HTR-8/SVneo (cell line): ENCODE measurements at regions not wholly inside any gene's neighbourhood (a gene's known extent, or its start where the extent isn't known, plus 50 kb on each side); places are given as distances from the start of the nearest gene placed in this dataset.
"Not testable (repeated sequence)": the region's sequence is repeated elsewhere in the genome, so short reads cannot be mapped to it uniquely, and the experiment has no call there.

Source experiments
- DNase-seq: peaks from one replicate; pipeline ENCODE4 v3.0.0; 2011; ENCODE audit warnings: low spot score, mixed read lengths; ENCODE audit not compliant: insufficient read length
- FAIRE-seq: peaks from 2 replicates; lab custom pipeline; 2011; peaks lifted over from hg19 to GRCh38; lab: Jason Lieb, UNC

- FAIRE-seq, result no peak
- DNase-seq, result no peak
These were observed 222.4 kb downstream of the ANTXR2 start for GRCh38 chr4:79850626-79851025.

- DNase-seq (no peak), FAIRE-seq (no peak)
These were observed 224.7 kb downstream of the ANTXR2 start for GRCh38 chr4:79848329-79848728.

- no peak for DNase-seq
- FAIRE-seq, result no peak
These were observed 225.6 kb downstream of the ANTXR2 start for GRCh38 chr4:79847411-79847810.

DNA sequence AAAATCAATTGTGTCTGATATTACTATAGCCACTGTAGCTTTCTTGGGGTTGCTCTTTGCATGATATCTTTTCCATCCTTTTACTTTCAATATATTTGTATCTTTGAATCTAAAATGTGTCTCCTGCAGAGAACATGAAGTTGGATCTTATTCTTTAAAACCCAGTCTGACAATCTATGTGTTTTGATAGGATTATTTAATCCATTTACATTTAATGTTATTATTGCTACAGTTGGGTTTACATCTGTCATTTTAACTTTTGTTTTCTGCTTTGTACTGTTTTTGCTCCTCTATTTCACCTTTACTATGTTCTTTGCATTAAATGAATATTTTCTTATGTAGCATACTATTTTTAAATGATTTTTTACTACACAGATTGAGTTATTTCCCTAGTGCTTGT lies 230.9 kb downstream of the ANTXR2 start:
- no peak for FAIRE-seq

GRCh38 chr4:79833857-79834256 lies 239.2 kb downstream of the ANTXR2 start:
- FAIRE-seq, result no peak

More for the DNA sequence above, 230.9 kb downstream of the ANTXR2 start:
- DNase-seq, result no peak

DNA sequence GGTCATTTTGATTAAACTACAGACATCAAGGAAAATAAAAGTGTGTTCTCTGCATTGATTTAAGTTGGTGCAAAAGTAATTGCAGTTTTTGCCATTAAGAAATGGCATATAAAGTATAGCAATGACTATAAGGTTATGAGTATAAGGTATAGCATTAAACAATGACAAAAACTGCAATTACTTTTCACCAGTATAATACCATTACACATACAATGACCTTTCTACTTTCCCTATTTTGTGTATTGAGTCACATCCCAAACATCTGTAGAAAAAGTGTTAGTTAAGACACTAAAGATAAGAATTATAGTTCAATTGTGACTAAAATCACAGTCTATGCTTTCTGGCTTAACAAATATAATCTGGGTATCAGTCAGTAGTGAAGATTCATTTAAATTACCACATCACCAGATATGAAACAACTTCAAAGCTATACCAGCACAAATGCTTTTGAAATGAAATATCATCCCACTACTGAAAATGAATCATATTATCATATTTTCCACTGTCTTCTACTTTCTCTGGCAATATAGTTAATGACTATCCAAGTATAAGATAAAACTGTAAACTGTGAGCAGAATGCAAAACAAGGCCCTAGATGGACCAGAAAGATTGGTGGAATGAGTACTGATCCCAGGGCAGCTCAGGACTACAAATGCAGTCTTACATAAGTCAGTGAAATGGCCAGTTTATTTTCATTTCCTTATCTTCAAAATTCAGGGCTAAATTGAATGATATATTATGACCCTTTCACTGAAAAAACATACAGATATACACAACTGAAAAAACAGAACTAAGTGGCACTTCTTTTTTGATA lies 241.1 kb downstream of the ANTXR2 start:
- FAIRE-seq, result no peak
- DNase-seq, result no peak

More at GRCh38 chr4:79833857-79834256, 239.2 kb downstream of the ANTXR2 start:
- DNase-seq, result no peak

DNA sequence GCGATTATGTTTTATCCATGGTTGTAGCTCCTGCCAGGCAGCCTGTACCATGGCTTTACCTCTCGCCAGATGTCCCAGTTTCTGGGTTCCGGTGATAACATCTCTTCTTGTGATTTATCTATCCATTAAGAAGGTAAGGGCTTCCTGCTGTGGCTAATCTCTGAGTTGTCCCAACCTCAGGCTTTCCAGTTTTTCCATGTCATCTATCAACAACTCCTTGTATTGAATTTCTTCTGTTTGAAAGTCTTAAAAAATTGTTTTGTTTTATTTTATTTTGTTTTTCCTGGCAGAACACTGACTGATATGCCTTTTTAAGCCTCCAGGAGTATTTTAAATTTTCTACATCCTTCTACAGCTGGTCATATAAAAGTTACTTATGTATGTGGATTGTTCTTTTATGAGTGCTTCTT lies 241.9 kb downstream of the ANTXR2 start:
- FAIRE-seq (no peak), DNase-seq (no peak)

DNA sequence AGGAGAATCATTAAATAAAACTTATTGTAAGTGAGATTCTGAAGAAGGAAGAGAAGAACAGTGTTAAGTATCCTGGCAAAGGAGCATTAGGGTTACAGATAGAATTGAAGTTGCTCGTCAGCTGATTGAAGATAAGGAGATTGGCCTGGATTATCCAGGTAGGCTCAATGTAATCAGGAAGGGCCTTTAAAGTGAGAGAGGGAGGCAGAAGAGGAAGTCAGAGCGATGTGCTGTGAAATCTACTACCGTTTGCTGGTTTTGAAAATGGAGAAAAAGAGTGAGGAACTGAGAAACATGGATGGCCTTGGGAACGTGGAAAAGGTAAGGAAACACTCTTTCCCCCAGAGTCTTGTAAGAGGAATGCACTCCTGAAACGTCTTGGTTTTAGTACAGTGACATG lies 245.7 kb downstream of the ANTXR2 start:
- DNase-seq, result no peak
- no peak for FAIRE-seq

DNA sequence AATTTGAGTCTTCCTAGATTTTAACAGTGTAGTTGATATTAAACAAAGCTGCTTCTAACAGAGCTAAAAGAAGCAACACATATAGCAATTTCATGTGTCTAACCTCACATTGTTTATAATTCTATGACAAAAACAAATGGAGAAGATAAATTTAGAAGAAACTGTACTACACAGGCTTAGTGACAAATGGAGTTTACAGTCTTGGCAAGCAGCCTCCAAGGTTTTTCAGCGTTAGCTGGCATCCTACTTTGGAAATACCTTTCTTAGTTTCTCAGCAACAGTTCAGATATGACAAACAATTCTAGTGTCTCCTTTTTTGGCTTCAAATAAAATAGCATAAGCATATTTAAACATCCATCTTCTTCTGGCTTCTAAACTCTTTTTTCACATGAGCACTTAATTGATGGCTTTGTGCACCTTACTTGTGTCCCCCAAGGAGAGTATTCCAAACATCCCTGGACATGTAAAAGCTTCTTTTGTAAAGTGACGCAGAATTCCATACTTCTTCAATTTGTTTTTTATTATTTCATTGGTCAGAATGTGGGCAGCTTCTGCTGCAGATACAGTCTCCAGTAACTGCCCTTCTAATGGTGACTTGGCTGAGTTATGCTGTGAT lies 249.8 kb downstream of the ANTXR2 start:
- FAIRE-seq (no peak), DNase-seq (no peak)

DNA sequence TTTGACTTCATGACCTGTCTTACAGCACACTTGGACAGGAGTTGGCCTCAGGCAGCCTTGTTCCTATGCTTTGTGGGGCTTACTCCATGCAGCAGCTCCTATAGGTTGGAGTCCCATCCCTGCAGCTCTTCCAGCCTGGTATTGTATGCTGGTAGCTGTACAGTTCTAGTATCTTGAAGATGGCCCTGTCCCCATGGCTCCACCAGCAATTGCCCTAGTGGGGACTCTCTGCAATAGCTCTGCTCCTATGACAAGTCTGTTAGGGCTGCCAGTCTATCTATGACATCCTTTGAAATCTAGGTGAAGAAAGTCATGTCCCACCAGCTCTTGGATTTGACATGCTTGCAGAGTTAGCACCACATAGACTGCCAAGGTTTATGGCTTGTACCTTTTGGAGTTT lies 252.6 kb downstream of the ANTXR2 start:
- FAIRE-seq, result no peak
- no peak for DNase-seq

DNA sequence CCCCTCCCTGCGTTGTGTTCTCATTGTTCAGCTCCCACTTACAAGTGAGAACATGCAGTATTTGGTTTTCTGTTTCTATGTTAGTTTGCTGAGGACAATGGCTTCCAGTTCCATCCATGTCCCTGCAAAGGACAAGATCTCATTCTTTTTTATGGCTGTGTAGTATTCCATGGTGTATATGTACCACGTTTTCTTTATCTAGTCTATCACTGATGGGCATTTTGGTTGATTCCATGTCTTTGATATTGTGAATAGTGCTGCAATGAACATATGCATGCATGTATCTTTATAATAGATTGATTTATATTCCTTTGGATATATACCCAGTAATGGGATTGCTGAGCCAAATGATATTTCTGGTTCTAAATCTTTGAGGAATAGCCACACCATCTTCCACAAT lies 265.1 kb downstream of the ANTXR2 start:
- FAIRE-seq, DNase-seq: not testable (repeated sequence)

- DNase-seq (no peak), FAIRE-seq (no peak)
These were observed 275.0 kb downstream of the ANTXR2 start for GRCh38 chr4:79798047-79798446.

DNA sequence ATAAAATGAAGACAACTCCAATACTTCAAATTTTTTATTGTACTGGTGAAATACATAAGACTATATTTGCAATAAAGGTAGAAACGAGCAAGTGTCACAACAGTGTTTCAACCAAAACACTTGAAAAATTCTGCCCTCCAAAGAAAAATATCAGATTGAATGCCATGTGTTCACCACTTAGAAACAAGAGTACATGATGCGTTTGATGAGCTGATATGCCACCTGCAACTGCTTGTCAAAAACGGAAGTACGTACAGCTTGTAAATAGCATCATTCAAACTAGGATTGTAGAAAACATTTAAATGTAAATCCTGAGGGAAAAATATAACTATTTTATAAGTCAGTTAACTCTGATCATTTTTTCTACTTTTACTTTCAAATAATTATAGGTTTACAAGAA lies 276.1 kb downstream of the ANTXR2 start:
- DNase-seq (no peak), FAIRE-seq (no peak)

- FAIRE-seq, result no peak
- no peak for DNase-seq
These were observed 284.1 kb downstream of the ANTXR2 start for GRCh38 chr4:79788884-79789283.

GRCh38 chr4:79780129-79780528 lies 292.9 kb downstream of the ANTXR2 start:
- DNase-seq (no peak), FAIRE-seq (no peak)

DNA sequence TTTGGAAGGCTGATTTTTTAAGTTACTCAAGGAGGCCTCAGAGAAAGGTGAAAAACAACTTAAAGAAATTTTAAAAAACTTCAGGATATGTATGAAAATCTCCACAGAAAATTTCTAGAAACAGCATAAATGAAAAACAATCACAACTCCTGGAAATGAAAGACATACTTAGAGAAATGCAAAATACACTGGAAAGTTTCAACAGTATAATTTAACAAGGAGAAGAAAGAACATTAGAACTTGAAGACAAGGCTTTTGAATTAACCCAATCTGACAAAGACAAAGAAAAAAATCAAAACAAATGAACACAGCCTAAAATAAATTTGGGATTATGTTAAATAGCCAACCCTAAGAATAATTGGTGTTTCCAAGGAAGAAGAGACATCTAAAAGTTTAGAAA lies 300.5 kb downstream of the ANTXR2 start:
- DNase-seq, result no peak
- FAIRE-seq, result no peak

- FAIRE-seq, result no peak
- DNase-seq, result no peak
These were observed 308.9 kb downstream of the ANTXR2 start for GRCh38 chr4:79764120-79764519.

- FAIRE-seq, result no peak
- no peak for DNase-seq
These were observed 309.4 kb downstream of the ANTXR2 start for GRCh38 chr4:79763486-79764075.

DNA sequence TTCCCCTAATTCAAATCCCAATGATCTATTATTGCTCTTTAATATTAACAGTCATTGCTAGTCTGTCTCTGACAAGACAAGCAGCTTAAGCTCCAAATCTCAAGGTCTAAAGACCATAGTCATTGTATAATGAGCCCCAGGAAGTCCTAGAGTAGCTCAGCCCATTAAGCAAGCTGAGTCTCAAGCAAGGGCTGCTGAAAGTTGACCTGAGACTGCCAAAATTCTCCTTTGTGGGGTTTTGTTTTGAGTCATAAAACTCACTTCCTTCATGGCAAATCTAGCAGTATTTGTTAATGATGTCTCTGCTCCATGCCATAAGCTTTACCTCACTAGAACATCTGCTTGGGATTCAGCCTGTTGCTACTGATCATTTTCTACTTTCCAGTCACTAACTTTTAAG lies 313.2 kb downstream of the ANTXR2 start:
- DNase-seq (no peak), FAIRE-seq (no peak)

DNA sequence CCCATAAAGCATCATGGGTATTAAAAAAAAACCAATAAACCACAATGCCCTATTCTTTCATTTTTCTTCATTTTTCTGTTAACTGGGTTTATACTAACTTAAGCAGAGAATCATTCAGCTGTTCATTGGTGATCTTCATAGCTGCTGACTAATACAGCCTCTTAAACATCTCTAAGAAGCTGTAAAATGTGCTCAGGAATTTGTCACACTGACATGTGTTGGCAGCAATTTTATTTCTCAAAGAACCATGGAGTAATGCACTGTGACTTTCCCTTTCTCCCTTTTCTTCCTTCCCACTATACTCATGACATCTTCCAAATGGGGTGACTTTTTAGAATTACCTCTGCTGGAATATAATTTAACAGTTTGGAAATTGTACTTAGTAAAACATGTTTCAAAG lies 315.4 kb downstream of the ANTXR2 start:
- FAIRE-seq, result no peak
- DNase-seq, result no peak

DNA sequence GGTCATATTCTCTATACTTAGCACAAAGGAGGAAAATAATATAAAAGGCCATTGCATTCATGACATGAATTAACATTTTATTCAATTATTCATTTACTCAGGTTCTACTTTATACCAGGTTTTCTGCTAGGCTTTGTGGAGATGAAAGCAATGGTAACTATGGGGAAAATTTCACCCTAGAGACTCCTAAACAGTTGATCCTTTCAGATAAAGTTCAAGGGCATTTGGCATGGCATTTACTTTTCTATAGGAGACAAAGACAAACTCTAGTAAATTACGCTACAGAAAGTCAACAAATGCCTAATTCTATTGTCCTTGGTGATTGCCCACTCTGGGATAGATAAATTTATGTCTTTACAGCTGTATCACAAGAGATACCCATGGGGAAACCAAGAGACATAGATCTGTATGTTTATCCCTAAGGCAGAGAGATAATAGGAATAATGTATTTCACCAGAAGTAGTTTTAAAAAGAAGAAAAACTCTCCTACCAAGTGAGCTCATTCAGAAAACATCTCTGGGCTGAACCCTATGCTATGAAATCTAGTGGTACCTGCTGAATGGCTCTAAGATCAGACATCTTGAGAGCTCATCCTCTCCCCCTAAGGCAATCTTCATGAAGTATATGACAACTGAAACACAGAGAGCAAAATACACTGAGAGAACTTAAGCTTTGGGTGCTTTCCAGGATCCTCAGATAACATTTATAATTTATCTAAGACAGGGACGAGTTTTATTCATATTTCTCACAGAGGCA lies 316.7 kb downstream of the ANTXR2 start:
- DNase-seq (no peak), FAIRE-seq (no peak)
